H9 (cell line): ENCODE measurements at regions not wholly inside any gene's neighbourhood (a gene's known extent, or its start where the extent isn't known, plus 50 kb on each side); places are given as distances from the start of the nearest gene placed in this dataset.

Source experiments
- DNase-seq: peaks from one replicate; pipeline ENCODE4 v3.0.0-alpha.2; 2017
- H2AFZ ChIP-seq: one replicate; pipeline ENCODE4 v1.6.1; 2013; ENCODE audit warnings: mild to moderate bottlenecking, low read length, control low read depth, moderate library complexity
- H2AK5ac ChIP-seq: 2 replicates; pipeline ENCODE4 v1.6.1; 2013; ENCODE audit warnings: low read length, control low read depth, mixed read lengths; ENCODE audit not compliant: insufficient read length
- H2BK120ac ChIP-seq: one replicate; pipeline ENCODE4 v1.6.1; 2013; ENCODE audit warnings: low read depth, mild to moderate bottlenecking, low read length, control low read depth, inconsistent platforms; ENCODE audit not compliant: poor library complexity, severe bottlenecking
- H2BK12ac ChIP-seq: 2 replicates; pipeline ENCODE4 v1.6.1; 2013; ENCODE audit warnings: low read length, control low read depth, mixed read lengths, low read depth; ENCODE audit not compliant: insufficient read length
- H2BK15ac ChIP-seq: 2 replicates; pipeline ENCODE4 v1.6.1; 2013; ENCODE audit warnings: low read depth, low read length, control low read depth
- H2BK20ac ChIP-seq: one replicate; pipeline ENCODE4 v1.6.1; 2013; ENCODE audit warnings: low read depth, mild to moderate bottlenecking, low read length, control low read depth, inconsistent platforms; ENCODE audit not compliant: poor library complexity, severe bottlenecking
- H2BK5ac ChIP-seq: 2 replicates; pipeline ENCODE4 v1.6.1; 2013; ENCODE audit warnings: low read length, control low read depth, mixed read lengths; ENCODE audit not compliant: insufficient read length
- H3K14ac ChIP-seq: 2 replicates; pipeline ENCODE4 v1.6.1; 2013; ENCODE audit warnings: low read length, control low read depth; ENCODE audit not compliant: insufficient read depth
- H3K18ac ChIP-seq: 2 replicates; pipeline ENCODE4 v1.6.1; 2013; ENCODE audit warnings: low read depth, mild to moderate bottlenecking, mixed read lengths, low read length, control low read depth; ENCODE audit not compliant: insufficient read length
- H3K23ac ChIP-seq: 2 replicates; pipeline ENCODE4 v1.6.1; 2013; ENCODE audit warnings: low read length, control low read depth, mixed read lengths, low read depth; ENCODE audit not compliant: insufficient read length
- H3K23me2 ChIP-seq: 2 replicates; pipeline ENCODE4 v1.6.1; 2013; ENCODE audit warnings: low read depth, mild to moderate bottlenecking, mixed read lengths, low read length, control low read depth; ENCODE audit not compliant: insufficient read length, poor library complexity, severe bottlenecking
- H3K27ac ChIP-seq: 2 replicates; pipeline ENCODE4 v1.5.1; 2013; ENCODE audit warnings: low read length, control low read depth, mixed read lengths, low read depth; ENCODE audit not compliant: insufficient read length
- H3K27me3 ChIP-seq: 2 replicates; pipeline ENCODE4 v1.6.1; 2013; ENCODE audit warnings: low read length, control low read depth, inconsistent platforms; ENCODE audit not compliant: insufficient read depth
- H3K4ac ChIP-seq: 2 replicates; pipeline ENCODE4 v1.6.1; 2013; ENCODE audit warnings: low read depth, mild to moderate bottlenecking, control low read depth, inconsistent platforms, low read length, moderate library complexity
- H3K4me1 ChIP-seq: 2 replicates; pipeline ENCODE4 v1.6.1; 2013; ENCODE audit warnings: low read length, control low read depth, inconsistent platforms; ENCODE audit not compliant: insufficient read depth
- H3K4me2 ChIP-seq: 2 replicates; pipeline ENCODE4 v1.6.1; 2013; ENCODE audit warnings: low read length, control low read depth, mixed read lengths; ENCODE audit not compliant: insufficient read length, insufficient read depth
- H3K56ac ChIP-seq: 2 replicates; pipeline ENCODE4 v1.6.1; 2013; ENCODE audit warnings: low read depth, mild to moderate bottlenecking, mixed read lengths, low read length, control low read depth; ENCODE audit not compliant: insufficient read length
- H3K79me1 ChIP-seq: 2 replicates; pipeline ENCODE4 v1.6.1; 2013; ENCODE audit warnings: low read depth, mild to moderate bottlenecking, moderate library complexity, low read length, control low read depth, inconsistent platforms; ENCODE audit not compliant: insufficient read depth, poor library complexity, severe bottlenecking
- H3K79me2 ChIP-seq: 2 replicates; pipeline ENCODE4 v1.6.1; 2013; ENCODE audit warnings: low read length, control low read depth, inconsistent platforms; ENCODE audit not compliant: insufficient read depth
- H3K9ac ChIP-seq: 2 replicates; pipeline ENCODE4 v1.6.1; 2013; ENCODE audit warnings: low read length, control low read depth, mixed read lengths; ENCODE audit not compliant: insufficient read length; ENCODE audit errors: extremely low read depth
- H3K9me3 ChIP-seq: one replicate; pipeline ENCODE4 v1.6.1; 2013; ENCODE audit warnings: low read depth, low read length, inconsistent platforms; ENCODE audit not compliant: control insufficient read depth
- H3T11ph ChIP-seq: one replicate; pipeline ENCODE4 v1.6.1; 2013; ENCODE audit warnings: mild to moderate bottlenecking, low read length, control low read depth, inconsistent platforms
- H4K20me1 ChIP-seq: one replicate; pipeline ENCODE4 v1.6.1; 2013; ENCODE audit not compliant: control insufficient read depth, insufficient read length, insufficient read depth
- H4K5ac ChIP-seq: 2 replicates; pipeline ENCODE4 v1.6.1; 2013; ENCODE audit warnings: low read depth, mild to moderate bottlenecking, mixed read lengths, low read length, control low read depth; ENCODE audit not compliant: insufficient read length
- H4K8ac ChIP-seq: replicated peaks from 2 replicates; pipeline ENCODE4 v1.6.1; 2013; ENCODE audit warnings: low read length, control low read depth, mixed read lengths, low read depth; ENCODE audit not compliant: insufficient read length
- H4K91ac ChIP-seq: 2 replicates; pipeline ENCODE4 v1.6.1; 2013; ENCODE audit warnings: low read depth, mild to moderate bottlenecking, moderate library complexity, mixed read lengths, low read length, control low read depth; ENCODE audit not compliant: insufficient read length
- H3K27ac Mint-ChIP-seq, 3 experiments: 2 replicates in 2 of 3; 3 replicates in 1 of 3; pipeline ENCODE4 v1.8.0; 2020 to 2021; ENCODE audit warnings: mixed read lengths in 3 of 3, mild to moderate bottlenecking in 1 of 3, moderate library complexity in 1 of 3
- H3K27me3 Mint-ChIP-seq: 2 replicates; pipeline ENCODE4 v1.8.0; 2021; ENCODE audit warnings: low read depth, mild to moderate bottlenecking, moderate library complexity, mixed read lengths
- H3K36me3 Mint-ChIP-seq, 3 experiments: 2 replicates in 2 of 3; 3 replicates in 1 of 3; pipeline ENCODE4 v1.8.0; 2020 to 2021; ENCODE audit warnings: low read depth in 3 of 3, mixed read lengths in 3 of 3; ENCODE audit not compliant: insufficient read depth in 1 of 3
- H3K4me1 Mint-ChIP-seq, 2 experiments: 2 replicates each; pipeline ENCODE4 v1.8.0; 2020; ENCODE audit warnings: mixed read lengths in 2 of 2
- H3K4me3 Mint-ChIP-seq, 2 experiments: 2 replicates in 1 of 2; 3 replicates in 1 of 2; pipeline ENCODE4 v1.8.0; 2020 to 2021; ENCODE audit warnings: mild to moderate bottlenecking in 2 of 2, mixed read lengths in 2 of 2, moderate library complexity in 1 of 2
- H3K9me3 Mint-ChIP-seq, 2 experiments: 2 replicates in 1 of 2; 3 replicates in 1 of 2; pipeline ENCODE4 v1.8.0; 2020; ENCODE audit warnings: mild to moderate bottlenecking in 2 of 2, mixed read lengths in 2 of 2, moderate library complexity in 1 of 2
- WGBS: extraction: QIAGEN DNeasy Blood & Tissue Kit; methylation state at CpG from one replicate; pipeline ENCODE4 v1.1.7; 2013; ENCODE audit warnings: missing lambda C conversion rate, low lambda C conversion rate, mixed read lengths; ENCODE audit not compliant: insufficient read length; ENCODE audit errors: extremely low coverage; 5-methylcytosine and 5-hydroxymethylcytosine counted together
- TF ChIP-seq, protein P1 (sequence below): fragments of 200-600 bp; sonication (generic); conservative IDR thresholded peaks from 3 replicates; pipeline ENCODE4 v1.8.0; 2021; ENCODE audit warnings: antibody characterized with exemption, mild to moderate bottlenecking

- H4K91ac ChIP-seq: no peak overlapping the region
- no peak overlapping the region for H3K4ac ChIP-seq
- H4K5ac ChIP-seq: no peak overlapping the region
- no peaks in the 10 kb centered on the region for H3K4me1 ChIP-seq
- no peak overlapping the region for H3K9ac ChIP-seq
- H3K27ac ChIP-seq: no peak overlapping the region
- H2BK15ac ChIP-seq: no peak overlapping the region
- no peak overlapping the region for H2AFZ ChIP-seq
- H3K27me3 ChIP-seq: no peaks in the 10 kb centered on the region
- TF ChIP-seq, protein P1, sequence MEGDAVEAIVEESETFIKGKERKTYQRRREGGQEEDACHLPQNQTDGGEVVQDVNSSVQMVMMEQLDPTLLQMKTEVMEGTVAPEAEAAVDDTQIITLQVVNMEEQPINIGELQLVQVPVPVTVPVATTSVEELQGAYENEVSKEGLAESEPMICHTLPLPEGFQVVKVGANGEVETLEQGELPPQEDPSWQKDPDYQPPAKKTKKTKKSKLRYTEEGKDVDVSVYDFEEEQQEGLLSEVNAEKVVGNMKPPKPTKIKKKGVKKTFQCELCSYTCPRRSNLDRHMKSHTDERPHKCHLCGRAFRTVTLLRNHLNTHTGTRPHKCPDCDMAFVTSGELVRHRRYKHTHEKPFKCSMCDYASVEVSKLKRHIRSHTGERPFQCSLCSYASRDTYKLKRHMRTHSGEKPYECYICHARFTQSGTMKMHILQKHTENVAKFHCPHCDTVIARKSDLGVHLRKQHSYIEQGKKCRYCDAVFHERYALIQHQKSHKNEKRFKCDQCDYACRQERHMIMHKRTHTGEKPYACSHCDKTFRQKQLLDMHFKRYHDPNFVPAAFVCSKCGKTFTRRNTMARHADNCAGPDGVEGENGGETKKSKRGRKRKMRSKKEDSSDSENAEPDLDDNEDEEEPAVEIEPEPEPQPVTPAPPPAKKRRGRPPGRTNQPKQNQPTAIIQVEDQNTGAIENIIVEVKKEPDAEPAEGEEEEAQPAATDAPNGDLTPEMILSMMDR: no peak
- no peak overlapping the region for H3K14ac ChIP-seq
- H2AK5ac ChIP-seq: no peak overlapping the region
- H2BK120ac ChIP-seq: no peak overlapping the region
- H2BK5ac ChIP-seq: no peak overlapping the region
- Mint-ChIP-seq H3K4me1 (peaks cover 5 to 7% of the 10 kb centered on the region in 2 experiments), H3K4me3 (no peak overlapping the region), H3K9me3 (no peaks in the 10 kb centered on the region), H3K27ac (no peak overlapping the region), H3K27me3 (no peaks in the 10 kb centered on the region), H3K36me3 (no peaks in the 10 kb centered on the region)
- H3K23ac ChIP-seq: no peak overlapping the region
- H3K4me2 ChIP-seq: no peak overlapping the region
- DNase-seq: no peak
- no peak overlapping the region for H4K8ac ChIP-seq
- H3K9me3 ChIP-seq: no peaks in the 10 kb centered on the region
- WGBS: 100% methylated on average over 1 of the region's 3 CpGs
- no peak overlapping the region for H3T11ph ChIP-seq
- no peaks in the 10 kb centered on the region for H3K23me2 ChIP-seq
- H3K56ac ChIP-seq: no peak overlapping the region
- H2BK20ac ChIP-seq: no peak overlapping the region
- H4K20me1 ChIP-seq: no peaks in the 10 kb centered on the region
- no peaks in the 10 kb centered on the region for H3K79me1 ChIP-seq
- H3K18ac ChIP-seq: no peak overlapping the region
- no peak overlapping the region for H2BK12ac ChIP-seq
- H3K79me2 ChIP-seq: no peaks in the 10 kb centered on the region
Measured at GRCh38 chr1:101298663-101299062, 61.8 kb downstream of the S1PR1 start.
